Endothelial cell of umbilical vein (primary cell): ENCODE measurements at regions not wholly inside any gene's neighbourhood (a gene's known extent, or its start where the extent isn't known, plus 50 kb on each side); places are given as distances from the start of the nearest gene placed in this dataset.
A peak's percentile ranks its signal among the peaks of the same experiment; 100 is the strongest.

ENCODE experiments used
- BruUV-seq: library from RNA; stranded (reverse); fragments of 400-500 nt; replicated peaks from 2 replicates; lab custom pipeline; 2021; lab: Mats Ljungman, UMichigan
- CTCF ChIA-PET: fragments of 300-600, 350-600 bp; sonication (Branson Sonifier 250); formaldehyde crosslinking; loops from one replicate; lab custom pipeline; 2021; ENCODE audit warnings: antibody characterized with exemption, inconsistent platforms; lab: Charles Lee
- POLR2A ChIA-PET: fragments of 300-600, 350-600 bp; sonication (Branson Sonifier 250); formaldehyde crosslinking; loops from one replicate; lab custom pipeline; 2021; ENCODE audit warnings: antibody characterized with exemption, inconsistent platforms; lab: Charles Lee
- DNase-seq: peaks from one replicate; pipeline ENCODE4 v3.0.0-alpha.2; 2011; ENCODE audit warnings: low read depth, low spot score
- FAIRE-seq: peaks from 2 replicates; lab custom pipeline; 2011; peaks lifted over from hg19 to GRCh38; lab: Jason Lieb, UNC
- H2AFZ ChIP-seq: 2 replicates; pipeline ENCODE4 v1.6.0; 2012; ENCODE audit warnings: low read depth, low read length, control low read depth, inconsistent platforms
- H3K27ac ChIP-seq: 2 replicates; pipeline ENCODE4 v1.5.1; 2011; ENCODE audit warnings: low read depth, mild to moderate bottlenecking, control low read depth, low read length, moderate library complexity; ENCODE audit not compliant: insufficient read depth
- H3K27me3 ChIP-seq, 2 experiments: 2 replicates each; pipeline versions ENCODE4 v1.6.0 to v1.6.1; 2011; ENCODE audit warnings: low read length in 2 of 2, mixed read lengths in 1 of 2; ENCODE audit not compliant: control insufficient read depth in 2 of 2, insufficient read depth in 2 of 2
- H3K36me3 ChIP-seq, 2 experiments: 2 replicates in 1 of 2; 3 replicates in 1 of 2; pipeline ENCODE4 v1.5.1; 2011; ENCODE audit warnings: low read length in 2 of 2, mild to moderate bottlenecking in 1 of 2, moderate library complexity in 1 of 2; ENCODE audit not compliant: control insufficient read depth in 2 of 2, insufficient read depth in 2 of 2; ENCODE audit errors: extremely low read depth in 1 of 2
- H3K4me1 ChIP-seq: 3 replicates; pipeline ENCODE4 v1.5.1; 2011; ENCODE audit warnings: mild to moderate bottlenecking, low read length; ENCODE audit not compliant: control insufficient read depth, insufficient read depth; ENCODE audit errors: extremely low read depth
- H3K4me2 ChIP-seq: 2 replicates; pipeline ENCODE4 v1.6.1; 2011; ENCODE audit warnings: low read length, control low read depth, mixed read lengths; ENCODE audit not compliant: insufficient read depth
- H3K4me3 ChIP-seq, 3 experiments: fragments of 200-600 bp in 1 of 3; sonication (generic), shearing (Covaris generic) in 1 of 3; replicated peaks in 1 of 3; 2 replicates each; pipeline ENCODE4 v1.5.1; 2011 to 2016; ENCODE audit warnings: control low read depth in 3 of 3, low read length in 3 of 3, mild to moderate bottlenecking in 2 of 3, inconsistent platforms in 1 of 3, low read depth in 1 of 3, moderate library complexity in 1 of 3; ENCODE audit not compliant: insufficient read depth in 1 of 3
- H3K79me2 ChIP-seq: 2 replicates; pipeline ENCODE4 v1.6.0; 2012; ENCODE audit warnings: low read length, inconsistent platforms; ENCODE audit not compliant: control insufficient read depth, insufficient read depth
- H3K9ac ChIP-seq: replicated peaks from 2 replicates; pipeline ENCODE3; 2011; ENCODE audit warnings: low read length, control low read depth; ENCODE audit not compliant: insufficient read depth; ENCODE audit errors: extremely low read depth
- H3K9me1 ChIP-seq: replicated peaks from 3 replicates; pipeline ENCODE4 v1.6.0; 2011; ENCODE audit warnings: mild to moderate bottlenecking, low read length; ENCODE audit not compliant: control insufficient read depth, insufficient read depth; ENCODE audit errors: extremely low read depth
- H3K9me3 ChIP-seq: replicated peaks from 2 replicates; pipeline ENCODE4 v1.5.1; 2012; ENCODE audit warnings: low read length, inconsistent platforms; ENCODE audit not compliant: control insufficient read depth, insufficient read depth
- H4K20me1 ChIP-seq: replicated peaks from 2 replicates; pipeline ENCODE3; 2011; ENCODE audit warnings: mild to moderate bottlenecking, low read length; ENCODE audit not compliant: control insufficient read depth, insufficient read depth; ENCODE audit errors: extremely low read depth
- FOS ChIP-seq: IDR thresholded peaks from 2 replicates; pipeline ENCODE4 v1.6.1; 2011; ENCODE audit warnings: mild to moderate bottlenecking, low read length, moderate library complexity, borderline replicate concordance; ENCODE audit not compliant: insufficient read depth
- JUN ChIP-seq: IDR thresholded peaks from 2 replicates; pipeline ENCODE4 v1.6.1; 2011; ENCODE audit warnings: borderline replicate concordance, low read depth; ENCODE audit not compliant: insufficient read length, insufficient read depth
- MAX ChIP-seq: IDR thresholded peaks from 2 replicates; pipeline ENCODE4 v1.6.1; 2011; ENCODE audit not compliant: insufficient read depth, insufficient read length
- POLR2A ChIP-seq: IDR thresholded peaks from 2 replicates; pipeline ENCODE4 v1.6.1; 2012; ENCODE audit warnings: low read depth, mild to moderate bottlenecking, control low read depth, low read length
- dilution Hi-C: fragments of 300-500 bp; cut with MboI; formaldehyde crosslinking; loops from one replicate; pipeline ENCODE4 v1.15.0; 2019; ENCODE audit warnings: low sequenced_read_pairs; ENCODE audit not compliant: extremely low pct_ligation_motif_present
- intact Hi-C: fragments of 100-400 bp; cut with micrococcal nuclease; formaldehyde crosslinking; loops from one replicate; pipeline ENCODE4 v1.10.0; 2022
- TF ChIP-seq, protein P1 (sequence below), 2 donors: IDR thresholded peaks; 1 replicate in 1 of 2; 2 replicates in 1 of 2; pipeline ENCODE4 v1.5.1; 2011; ENCODE audit warnings: low read length in 2 of 2, mild to moderate bottlenecking in 2 of 2, moderate library complexity in 2 of 2, control low read depth in 1 of 2, inconsistent platforms in 1 of 2, low read depth in 1 of 2; ENCODE audit not compliant: insufficient read depth in 1 of 2; ENCODE audit errors: extremely low read depth in 1 of 2

DNA sequence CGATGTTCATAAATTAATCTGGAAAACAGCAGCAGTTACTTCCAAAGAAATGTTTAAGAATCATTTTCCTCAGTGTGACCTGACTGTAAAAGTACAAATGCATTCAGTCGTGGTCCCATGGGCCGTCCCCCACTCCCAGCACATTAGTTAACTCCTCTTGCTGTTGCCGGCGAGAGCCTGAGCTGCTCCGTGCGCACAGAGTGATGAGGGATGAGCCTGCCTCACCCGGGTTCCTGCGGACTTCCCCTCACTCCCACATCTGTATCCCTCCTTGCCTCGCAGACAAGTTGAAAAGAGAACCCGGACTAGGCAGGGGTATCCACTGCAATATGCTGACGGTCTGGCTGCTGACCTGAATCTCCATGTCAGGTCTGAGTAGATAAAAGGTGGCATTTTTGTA lies 861.7 kb upstream of the NR2F2 start:
- no TSS peak for BruUV-seq
- Histone ChIP-seq H3K9me3 (no peaks in the 10 kb centered on the region), H3K4me3 (no peak overlapping the region), H3K27ac (no peak overlapping the region), H4K20me1 (no peaks in the 10 kb centered on the region), H3K79me2 (no peaks in the 10 kb centered on the region), H3K4me1 (peaks cover 45% of the 10 kb centered on the region), H3K9ac (no peak overlapping the region), H3K4me2 (peak overlapping the region; percentile 48), H3K36me3 (no peaks in the 10 kb centered on the region), H3K27me3 (no peaks in the 10 kb centered on the region), H2AFZ (peak overlapping the region; percentile 93), H3K9me1 (no peaks in the 10 kb centered on the region)
- TF ChIP-seq POLR2A (no peak), MAX (no peak)
- dilution Hi-C loops (no loop called here), intact Hi-C loops (loop anchor here (10.0 kb wide), 1 partner anchor 1766 kb away; no protein-coding TSS in a partner anchor)
- FAIRE-seq (no peak), DNase-seq (no peak)
- ChIA-PET POLR2A (no interaction called here), CTCF (interaction anchor here (1.0 kb wide), 1 partner anchor 20 kb away, joined by 3 read pairs; no protein-coding TSS in a partner anchor)

DNA sequence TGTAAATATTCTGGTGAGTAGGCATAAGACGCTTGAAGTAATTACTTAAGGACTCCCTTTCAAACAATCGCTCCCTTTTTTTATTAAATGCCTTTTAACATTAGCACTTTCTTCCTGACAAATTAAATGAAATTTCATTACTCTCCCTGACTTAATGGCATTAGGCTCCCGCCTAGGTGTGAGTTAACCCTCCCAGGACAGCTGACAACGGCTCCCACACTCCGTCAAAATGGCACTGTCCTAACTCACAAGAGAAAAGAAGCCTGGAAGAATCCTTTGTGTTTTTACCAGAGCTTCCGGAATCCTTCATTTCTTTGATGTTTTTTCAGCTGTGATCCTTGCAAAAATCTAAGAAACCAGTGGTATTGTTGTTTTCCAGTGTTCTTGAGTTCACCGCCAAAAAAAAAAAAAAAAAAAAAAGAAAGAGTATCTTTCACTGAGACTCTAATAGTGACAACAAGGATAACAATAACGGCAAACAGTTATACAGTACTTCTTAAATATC lies 861.0 kb upstream of the NR2F2 start:
- TF ChIP-seq MAX, result no peak
- no peak for TF ChIP-seq JUN
- no peak for TF ChIP-seq FOS
- TF ChIP-seq, protein P1, sequence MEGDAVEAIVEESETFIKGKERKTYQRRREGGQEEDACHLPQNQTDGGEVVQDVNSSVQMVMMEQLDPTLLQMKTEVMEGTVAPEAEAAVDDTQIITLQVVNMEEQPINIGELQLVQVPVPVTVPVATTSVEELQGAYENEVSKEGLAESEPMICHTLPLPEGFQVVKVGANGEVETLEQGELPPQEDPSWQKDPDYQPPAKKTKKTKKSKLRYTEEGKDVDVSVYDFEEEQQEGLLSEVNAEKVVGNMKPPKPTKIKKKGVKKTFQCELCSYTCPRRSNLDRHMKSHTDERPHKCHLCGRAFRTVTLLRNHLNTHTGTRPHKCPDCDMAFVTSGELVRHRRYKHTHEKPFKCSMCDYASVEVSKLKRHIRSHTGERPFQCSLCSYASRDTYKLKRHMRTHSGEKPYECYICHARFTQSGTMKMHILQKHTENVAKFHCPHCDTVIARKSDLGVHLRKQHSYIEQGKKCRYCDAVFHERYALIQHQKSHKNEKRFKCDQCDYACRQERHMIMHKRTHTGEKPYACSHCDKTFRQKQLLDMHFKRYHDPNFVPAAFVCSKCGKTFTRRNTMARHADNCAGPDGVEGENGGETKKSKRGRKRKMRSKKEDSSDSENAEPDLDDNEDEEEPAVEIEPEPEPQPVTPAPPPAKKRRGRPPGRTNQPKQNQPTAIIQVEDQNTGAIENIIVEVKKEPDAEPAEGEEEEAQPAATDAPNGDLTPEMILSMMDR (IDR thresholded peaks at IDR 0.05; ENCODE audit: extremely low read depth in 1 of 2, insufficient read depth in 1 of 2, low read depth in 1 of 2, low read length in 2 of 2), result no peak
- no peak for TF ChIP-seq POLR2A
- H3K9me1 ChIP-seq, result no peaks in the 10 kb centered on the region
- CTCF ChIA-PET, result interaction anchor here (0.8 to 2.0 kb wide), 3 partner anchors 11 to 21 kb away, joined by 4 to 7 read pairs (median 6); no protein-coding TSS in a partner anchor
- intact Hi-C loops (loop anchor here (10.0 kb wide), 1 partner anchor 1765 kb away; no protein-coding TSS in a partner anchor), dilution Hi-C loops (no loop called here)
- peak overlapping the region; percentile 78 for H2AFZ ChIP-seq
- H3K4me2 ChIP-seq, result peak overlapping the region; percentile 48
- H3K79me2 ChIP-seq, result no peaks in the 10 kb centered on the region
- no peaks in the 10 kb centered on the region for H3K27me3 ChIP-seq
- no TSS peak for BruUV-seq
- H3K9me3 ChIP-seq, result no peaks in the 10 kb centered on the region
- no peak overlapping the region for H3K9ac ChIP-seq
- DNase-seq (peak; percentile 70), FAIRE-seq (peak; percentile 24)
- no peak overlapping the region for H3K4me3 ChIP-seq
- no peaks in the 10 kb centered on the region for H4K20me1 ChIP-seq
- POLR2A ChIA-PET, result no interaction called here
- peaks cover 38% of the 10 kb centered on the region for H3K4me1 ChIP-seq
- peak overlapping the region; percentile 15 for H3K27ac ChIP-seq
- no peaks in the 10 kb centered on the region for H3K36me3 ChIP-seq
